Heart left ventricle (tissue), 16 donors: ENCODE measurements at regions not wholly inside any gene's neighbourhood (a gene's known extent, or its start where the extent isn't known, plus 50 kb on each side); places are given as distances from the start of the nearest gene placed in this dataset.
"Not testable (repeated sequence)": the region's sequence is repeated elsewhere in the genome, so short reads cannot be mapped to it uniquely, and the experiment has no call there.

ENCODE experiments used
- ATAC-seq, 4 donors: fragments of 200-7000 bp; cut with Tn5 transposase; one replicate each; pipeline ENCODE4 v1.9.1; 2020 to 2022; ENCODE audit warnings: moderate library complexity in 4 of 4, mild to moderate bottlenecking in 3 of 4, moderate number of reproducible peaks in 1 of 4
- DNase-seq, 5 donors: peaks; one replicate each; pipeline ENCODE4 v3.0.0-alpha.2; 2020
- H3K27ac ChIP-seq, 12 donors: fragments of 200-600 bp; sonication (generic) in 4 of 12; one replicate each; pipeline versions ENCODE4 v1.5.0 to v1.8.0; 2016 to 2022; ENCODE audit warnings: mild to moderate bottlenecking in 2 of 12
- H3K27me3 ChIP-seq, 9 donors: fragments of 200-600 bp; sonication (generic) in 2 of 9; one replicate each; pipeline versions ENCODE4 v1.5.1 to v1.8.0; 2016 to 2022; ENCODE audit warnings: mild to moderate bottlenecking in 3 of 9
- H3K36me3 ChIP-seq, 9 donors: fragments of 200-600 bp; sonication (generic) in 2 of 9; one replicate each; pipeline versions ENCODE4 v1.5.0 to v1.8.0; 2018 to 2022; ENCODE audit warnings: mild to moderate bottlenecking in 2 of 9
- H3K4me1 ChIP-seq, 12 donors: fragments of 200-600 bp; sonication (generic) in 4 of 12; one replicate each; pipeline versions ENCODE4 v1.5.0 to v1.8.0; 2016 to 2022; ENCODE audit warnings: mild to moderate bottlenecking in 3 of 12
- H3K4me3 ChIP-seq, 12 donors: fragments of 200-600 bp; sonication (generic) in 4 of 12; one replicate each; pipeline versions ENCODE4 v1.5.0 to v1.8.0; 2017 to 2022; ENCODE audit warnings: mild to moderate bottlenecking in 9 of 12, moderate library complexity in 4 of 12
- H3K9me3 ChIP-seq, 12 donors: fragments of 200-600 bp; sonication (generic) in 4 of 12; one replicate each; pipeline versions ENCODE4 v1.5.0 to v1.8.0; 2016 to 2022; ENCODE audit warnings: mild to moderate bottlenecking in 1 of 12
- CTCF ChIP-seq, 12 donors: fragments of 200-600 bp; sonication (generic) in 4 of 12; IDR thresholded peaks; one replicate each; pipeline versions ENCODE4 v1.5.0 to v1.8.0; 2018 to 2022; ENCODE audit warnings: antibody characterized with exemption in 12 of 12, mild to moderate bottlenecking in 5 of 12
- POLR2A ChIP-seq, 2 donors: fragments of 450-650 bp; IDR thresholded peaks; one replicate each; pipeline ENCODE4 v1.6.1; 2017; ENCODE audit warnings: antibody characterized with exemption in 2 of 2, mild to moderate bottlenecking in 2 of 2, moderate library complexity in 2 of 2
- WGBS, 4 donors: extraction: QIAGEN DNeasy Blood & Tissue Kit in 2 of 4; methylation state at CpG; one replicate each; pipeline versions ENCODE4 v1.1.5 to v1.1.7; 2013 to 2018; 5-methylcytosine and 5-hydroxymethylcytosine counted together
- intact Hi-C, 10 donors: fragments of 100-400 bp; cut with DNase I; formaldehyde crosslinking; loops; one replicate each; pipeline versions ENCODE4 v1.11.1 to v1.14.2; 2022
- donor health status: ischemic (EF 13 %, LVEDD 7.1; RV severe dilation, severe dysfunction).
- donor health status: healthy with polysubstance abuse.
- donor health status: DM: no; HTN: yes; CAD: no.
- donor health status: DM: no; HTN: no; CAD: no.
- donor health status: ischemic (EF 25% LVEDD 6.9; RV normal size, moderate dysfunction).
- donor health status: ischemic (EF 25% LVEDD 5.7; RV mildly dilated, moderate dysfunction).
- donor health status: healthy.
- donor health status: DM: yes; HTN: yes; CAD: no.
- donor health status: ischemic (EF 35%, LVEDD 5.7; RV mildly dilated, moderate dysfunction).
- donor health status: nonischemic (EF 11% LVEDD 7.7; RV severe dilation, severe dysfunction).
- donor health status: DM: yes; HTN: yes; CAD: no.
- donor health status: PGD.
- donor health status: ischemic (EF 29% LVEDD 5.4; RV normal size, mild dysfunction).
- donor health status: nonischemic (EF 23%, LVEDD 6.1; RV moderate dilation, normal function).

- TF ChIP-seq POLR2A (IDR thresholded peaks at IDR 0.05), result no peak
Measured at GRCh38 chr2:237240252-237240651, 154.6 kb downstream of the COPS8 start.

GRCh38 chr2:237240868-237241267, 155.2 kb downstream of the COPS8 start:
- peaks cover 0 to 37% (median 17%) of the 10 kb centered on the region in 12 donors for H3K9me3 ChIP-seq
- H3K4me1 ChIP-seq, ATAC-seq, H3K27me3 ChIP-seq, H3K36me3 ChIP-seq, intact Hi-C loops, DNase-seq, H3K4me3 ChIP-seq, H3K27ac ChIP-seq: not testable (repeated sequence)
- 81 to 87% (median 83%) methylated on average over 3 of the region's 3 CpGs for WGBS, 4 donors

More at GRCh38 chr2:237240252-237240651, 154.6 kb downstream of the COPS8 start:
- Histone ChIP-seq H3K36me3 (no peaks in the 10 kb centered on the region), H3K27ac (no peak overlapping the region), H3K27me3 (no peaks in the 10 kb centered on the region), H3K4me3 (no peak overlapping the region), H3K9me3 (peaks cover 0 to 37% (median 17%) of the 10 kb centered on the region in 12 donors), H3K4me1 (peaks cover 0 to 14% (median under 1%) of the 10 kb centered on the region in 12 donors)
- WGBS, 4 donors, result 94 to 96% (median 96%) methylated on average over 5 of the region's 5 CpGs
- intact Hi-C loops, result no loop called here
- DNase-seq (no peak), ATAC-seq (no peak)

GRCh38 chr2:237242091-237242536, 156.4 kb downstream of the COPS8 start:
- ATAC-seq (peak in 2 of 4 donors; percentile 69 to 81), DNase-seq (no peak)
- H3K27me3 ChIP-seq, result no peaks in the 10 kb centered on the region
- 72 to 88% (median 82%) methylated on average over 1 of the region's 1 CpG for WGBS, 4 donors
- TF ChIP-seq POLR2A (IDR thresholded peaks at IDR 0.05), result no peak
- no peak for TF ChIP-seq CTCF (IDR thresholded peaks at IDR 0.05)
- no peak overlapping the region for H3K4me3 ChIP-seq
- peak overlapping the region in 4 of 12 donors; percentile 1 to 37 (median 9) for H3K27ac ChIP-seq
- peaks cover 0 to 37% (median 17%) of the 10 kb centered on the region in 12 donors for H3K9me3 ChIP-seq
- no peaks in the 10 kb centered on the region for H3K36me3 ChIP-seq
- H3K4me1 ChIP-seq, result no peaks in the 10 kb centered on the region
- intact Hi-C loops, result no loop called here

GRCh38 chr2:237243487-237243886, 157.8 kb downstream of the COPS8 start:
- Histone ChIP-seq H3K4me3 (no peak overlapping the region), H3K9me3 (peaks cover 0 to 37% (median 17%) of the 10 kb centered on the region in 12 donors), H3K27me3 (no peaks in the 10 kb centered on the region), H3K36me3 (no peaks in the 10 kb centered on the region), H3K4me1 (no peaks in the 10 kb centered on the region), H3K27ac (no peak overlapping the region)
- no peak for ATAC-seq
- no peak for DNase-seq
- TF ChIP-seq POLR2A (IDR thresholded peaks at IDR 0.05) (no peak), CTCF (IDR thresholded peaks at IDR 0.05) (no peak)
- 74 to 88% (median 83%) methylated on average over 2 of the region's 2 CpGs for WGBS, 4 donors
- intact Hi-C loops, result no loop called here

GRCh38 chr2:237244178-237244577, 158.5 kb downstream of the COPS8 start:
- Histone ChIP-seq H3K27ac (peak overlapping the region in 3 of 12 donors; percentile 0 to 42 (median 4)), H3K4me1 (no peaks in the 10 kb centered on the region), H3K27me3 (no peaks in the 10 kb centered on the region), H3K36me3 (no peaks in the 10 kb centered on the region), H3K4me3 (no peak overlapping the region), H3K9me3 (peaks cover 0 to 37% (median 17%) of the 10 kb centered on the region in 12 donors)
- 68 to 76% (median 73%) methylated on average over 2 of the region's 2 CpGs for WGBS, 4 donors
- ATAC-seq (no peak), DNase-seq (no peak)
- TF ChIP-seq CTCF (IDR thresholded peaks at IDR 0.05) (no peak), POLR2A (IDR thresholded peaks at IDR 0.05) (no peak)
- intact Hi-C loops, result no loop called here
